ENCODE measurements at regions not wholly inside any gene's neighbourhood (a gene's known extent, or its start where the extent isn't known, plus 50 kb on each side); places are given as distances from the start of the nearest gene placed in this dataset.

DNA sequence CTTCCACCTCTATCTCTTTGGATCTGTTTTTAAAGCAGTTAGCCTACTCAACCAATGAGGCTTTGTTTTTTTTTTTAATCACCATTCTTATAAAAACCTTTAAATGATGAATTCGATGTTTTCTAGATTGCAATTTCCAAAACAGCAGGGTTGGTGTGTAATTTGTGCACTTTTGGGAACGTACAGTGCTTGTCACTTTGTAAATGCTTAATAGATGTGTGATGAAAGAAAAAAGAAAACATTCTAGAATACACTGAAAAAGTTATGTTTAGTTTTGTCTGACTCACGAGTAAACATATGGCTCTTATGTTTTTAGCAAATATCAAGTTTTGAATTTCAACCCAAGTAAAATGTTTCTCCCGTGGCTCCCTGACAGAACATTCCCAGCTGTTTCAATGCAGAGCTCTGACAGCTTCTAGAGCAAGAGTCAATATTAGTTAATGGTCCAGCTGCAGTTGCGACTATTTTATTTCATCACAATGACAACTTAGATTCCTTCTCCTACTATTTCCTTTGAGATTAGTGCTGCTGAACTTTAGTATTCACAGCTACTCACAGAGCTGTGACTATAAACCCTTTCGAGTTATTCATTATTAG is 362.5 kb upstream of the ADAMTS5 start:
- TF ChIP-seq POLR2A (IDR thresholded peaks at IDR 0.05; ENCODE audit: low read length) (no peak), GATA1 (IDR thresholded peaks at IDR 0.05; ENCODE audit: low read depth, low read length) (no peak)
